Osteocyte (in vitro differentiated cells): ENCODE measurements at regions not wholly inside any gene's neighbourhood (a gene's known extent, or its start where the extent isn't known, plus 50 kb on each side); places are given as distances from the start of the nearest gene placed in this dataset.

Experiments
- DNase-seq: peaks from one replicate; pipeline ENCODE4 v3.0.0; 2021; ENCODE audit warnings: mixed read lengths; ENCODE audit not compliant: unreplicated experiment; ENCODE audit errors: extremely low spot score
- H3K27ac Mint-ChIP-seq: one replicate; pipeline ENCODE4 v1.8.0; 2021; ENCODE audit warnings: mild to moderate bottlenecking, mixed read lengths; ENCODE audit not compliant: unreplicated experiment
- H3K27me3 Mint-ChIP-seq: one replicate; pipeline ENCODE4 v1.8.0; 2021; ENCODE audit warnings: mixed read lengths; ENCODE audit not compliant: unreplicated experiment
- H3K36me3 Mint-ChIP-seq: one replicate; pipeline ENCODE4 v1.8.0; 2021; ENCODE audit warnings: mixed read lengths; ENCODE audit not compliant: unreplicated experiment
- H3K4me1 Mint-ChIP-seq: one replicate; pipeline ENCODE4 v1.8.0; 2021; ENCODE audit warnings: mixed read lengths; ENCODE audit not compliant: unreplicated experiment
- H3K4me3 Mint-ChIP-seq: one replicate; pipeline ENCODE4 v1.8.0; 2021; ENCODE audit warnings: mild to moderate bottlenecking, moderate library complexity, mixed read lengths; ENCODE audit not compliant: unreplicated experiment
- H3K9me3 Mint-ChIP-seq: one replicate; pipeline ENCODE4 v1.8.0; 2021; ENCODE audit warnings: mixed read lengths; ENCODE audit not compliant: unreplicated experiment
- TF ChIP-seq, protein P1 (sequence below): fragments of 200-600 bp; sonication (generic); IDR thresholded peaks from 2 replicates; pipeline ENCODE4 v1.5.0; 2021; ENCODE audit warnings: antibody characterized with exemption, mild to moderate bottlenecking, moderate library complexity

DNA sequence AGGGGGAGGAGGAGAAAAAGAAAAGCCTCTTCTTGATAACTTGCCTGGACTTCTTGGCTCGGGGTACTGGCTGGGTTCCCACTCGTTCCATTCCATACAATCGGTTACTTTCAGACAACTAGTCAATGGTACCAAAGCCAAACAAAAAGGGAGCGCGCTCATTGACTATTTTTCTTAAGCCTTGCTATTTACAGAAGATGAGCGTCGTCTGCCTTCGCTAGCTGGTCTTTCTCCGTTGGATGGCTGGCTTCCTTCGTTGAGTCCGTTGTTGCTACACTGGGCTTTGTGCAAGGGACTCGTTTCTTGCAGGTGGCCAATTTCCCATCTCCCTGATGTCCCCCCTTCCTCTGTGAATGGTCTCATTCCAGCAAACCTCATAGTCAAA lies 260.4 kb downstream of the ZNF516 start:
- TF ChIP-seq, protein P1, sequence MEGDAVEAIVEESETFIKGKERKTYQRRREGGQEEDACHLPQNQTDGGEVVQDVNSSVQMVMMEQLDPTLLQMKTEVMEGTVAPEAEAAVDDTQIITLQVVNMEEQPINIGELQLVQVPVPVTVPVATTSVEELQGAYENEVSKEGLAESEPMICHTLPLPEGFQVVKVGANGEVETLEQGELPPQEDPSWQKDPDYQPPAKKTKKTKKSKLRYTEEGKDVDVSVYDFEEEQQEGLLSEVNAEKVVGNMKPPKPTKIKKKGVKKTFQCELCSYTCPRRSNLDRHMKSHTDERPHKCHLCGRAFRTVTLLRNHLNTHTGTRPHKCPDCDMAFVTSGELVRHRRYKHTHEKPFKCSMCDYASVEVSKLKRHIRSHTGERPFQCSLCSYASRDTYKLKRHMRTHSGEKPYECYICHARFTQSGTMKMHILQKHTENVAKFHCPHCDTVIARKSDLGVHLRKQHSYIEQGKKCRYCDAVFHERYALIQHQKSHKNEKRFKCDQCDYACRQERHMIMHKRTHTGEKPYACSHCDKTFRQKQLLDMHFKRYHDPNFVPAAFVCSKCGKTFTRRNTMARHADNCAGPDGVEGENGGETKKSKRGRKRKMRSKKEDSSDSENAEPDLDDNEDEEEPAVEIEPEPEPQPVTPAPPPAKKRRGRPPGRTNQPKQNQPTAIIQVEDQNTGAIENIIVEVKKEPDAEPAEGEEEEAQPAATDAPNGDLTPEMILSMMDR: no peak
- H3K9me3 Mint-ChIP-seq: peaks cover 25% of the 10 kb centered on the region
- H3K27ac Mint-ChIP-seq: no peak overlapping the region
- DNase-seq: no peak
- H3K4me3 Mint-ChIP-seq: no peak overlapping the region
- H3K4me1 Mint-ChIP-seq: no peaks in the 10 kb centered on the region
- no peaks in the 10 kb centered on the region for H3K27me3 Mint-ChIP-seq
- H3K36me3 Mint-ChIP-seq: no peaks in the 10 kb centered on the region

DNA sequence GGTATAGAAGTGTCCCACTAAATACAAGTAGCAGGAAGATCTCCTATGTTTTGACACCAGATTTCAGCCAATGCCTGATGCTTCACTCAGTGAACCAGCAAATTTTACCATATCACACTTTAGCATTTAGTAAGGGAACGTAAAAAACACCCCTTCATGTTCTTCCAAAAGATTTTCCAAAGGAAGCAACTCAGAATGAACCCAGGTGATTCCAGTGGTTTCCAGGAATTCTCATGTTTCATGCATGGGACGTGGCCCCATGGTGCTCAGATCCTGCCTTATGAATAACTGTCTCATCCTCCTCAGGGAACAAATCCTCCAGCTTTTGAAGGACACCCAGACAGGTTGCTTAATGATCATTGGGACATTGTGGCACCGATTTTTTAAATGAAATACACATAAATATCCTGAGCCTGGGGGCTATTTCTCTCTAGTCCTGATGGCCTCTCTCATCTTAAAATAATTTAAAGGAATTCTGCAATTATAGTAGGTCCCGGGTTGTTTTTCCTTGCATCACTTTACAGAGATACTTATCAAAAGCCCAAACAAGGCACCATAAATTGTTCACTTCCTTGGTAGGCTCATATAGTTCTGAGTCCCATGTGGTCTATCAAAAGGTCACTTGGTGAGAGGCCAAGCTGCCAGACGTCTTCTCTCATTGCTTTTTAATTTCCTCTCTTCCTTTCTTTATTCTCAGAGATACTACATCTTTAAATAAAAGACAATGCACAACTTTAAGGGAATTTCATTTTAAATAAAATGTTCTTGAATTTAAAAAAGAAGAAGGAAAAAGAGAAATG lies 261.0 kb downstream of the ZNF516 start:
- TF ChIP-seq, protein P1: no peak
- peaks cover 21% of the 10 kb centered on the region for H3K9me3 Mint-ChIP-seq
- no peaks in the 10 kb centered on the region for H3K27me3 Mint-ChIP-seq
- H3K4me3 Mint-ChIP-seq: no peak overlapping the region
- H3K36me3 Mint-ChIP-seq: no peaks in the 10 kb centered on the region
- H3K4me1 Mint-ChIP-seq: no peaks in the 10 kb centered on the region
- DNase-seq: no peak
- no peak overlapping the region for H3K27ac Mint-ChIP-seq

DNA sequence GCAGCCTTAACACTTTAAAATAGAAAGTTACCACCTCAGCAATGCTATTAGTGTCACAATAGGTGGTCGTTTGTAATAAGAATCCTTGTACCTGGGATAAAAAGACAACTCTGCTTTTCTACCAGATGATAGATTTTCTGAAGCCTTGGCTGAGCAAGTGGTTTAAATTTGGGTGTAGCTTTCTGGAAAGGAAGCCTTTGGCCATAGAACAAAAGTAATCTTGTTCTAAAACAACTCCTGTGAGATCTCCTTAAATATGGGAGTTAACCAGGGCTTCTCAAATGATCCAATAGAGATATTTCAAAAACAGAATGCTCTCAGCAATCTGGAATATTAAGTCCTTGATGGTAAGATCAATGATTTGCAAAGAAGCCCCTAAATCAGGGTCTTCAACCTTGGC lies 261.6 kb downstream of the ZNF516 start:
- Mint-ChIP-seq H3K4me1 (no peaks in the 10 kb centered on the region), H3K9me3 (peaks cover 16% of the 10 kb centered on the region), H3K36me3 (no peaks in the 10 kb centered on the region), H3K27ac (no peak overlapping the region), H3K27me3 (no peaks in the 10 kb centered on the region), H3K4me3 (no peak overlapping the region)
- TF ChIP-seq, protein P1: no peak
- DNase-seq: no peak

DNA sequence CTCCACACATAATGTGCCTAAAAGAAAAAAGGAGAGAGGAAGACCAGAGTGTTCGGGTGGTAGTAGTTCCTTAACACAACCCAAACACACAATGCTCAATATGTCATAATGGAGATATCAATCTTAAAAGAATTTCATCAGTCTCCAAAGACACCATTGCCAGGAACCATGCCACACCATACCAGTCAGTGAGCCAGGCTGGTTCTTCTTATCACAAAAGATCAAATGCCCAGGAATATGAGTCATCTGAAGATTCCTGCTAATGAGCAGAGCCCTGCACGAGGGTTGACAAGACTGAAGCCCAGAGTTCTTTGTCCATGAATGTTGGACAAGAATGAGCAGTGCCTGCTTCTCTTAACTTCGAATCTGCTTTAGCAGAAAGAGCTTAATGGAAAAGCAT lies 262.3 kb downstream of the ZNF516 start:
- Mint-ChIP-seq H3K4me3 (no peak overlapping the region), H3K4me1 (no peaks in the 10 kb centered on the region), H3K36me3 (no peaks in the 10 kb centered on the region), H3K27me3 (no peaks in the 10 kb centered on the region), H3K27ac (no peak overlapping the region), H3K9me3 (peaks cover 11% of the 10 kb centered on the region)
- DNase-seq: no peak
- TF ChIP-seq, protein P1: no peak

- Mint-ChIP-seq H3K4me1 (no peaks in the 10 kb centered on the region), H3K9me3 (peaks cover 5% of the 10 kb centered on the region), H3K36me3 (no peaks in the 10 kb centered on the region), H3K27me3 (no peaks in the 10 kb centered on the region), H3K4me3 (no peak overlapping the region), H3K27ac (no peak overlapping the region)
- TF ChIP-seq, protein P1: no peak
- DNase-seq: no peak
Observed at GRCh38 chr18:76232010-76232409, 263.0 kb downstream of the ZNF516 start.
